KMS-11 (cell line): ENCODE measurements at regions not wholly inside any gene's neighbourhood (a gene's known extent, or its start where the extent isn't known, plus 50 kb on each side); places are given as distances from the start of the nearest gene placed in this dataset.

Source experiments
- H2AFZ ChIP-seq: fragments of 200-600 bp; sonication (generic); 2 replicates; pipeline ENCODE4 v1.6.1; 2016; ENCODE audit warnings: antibody characterized with exemption, mixed run types, low read depth
- H3K27ac ChIP-seq: fragments of 200-600 bp; sonication (generic); 2 replicates; pipeline ENCODE4 v1.6.1; 2016; ENCODE audit warnings: mild to moderate bottlenecking, mixed run types
- H3K27me3 ChIP-seq: fragments of 200-600 bp; sonication (generic); 2 replicates; pipeline ENCODE4 v1.6.1; 2017; ENCODE audit warnings: mild to moderate bottlenecking, low read depth, mixed run types, moderate library complexity; ENCODE audit not compliant: insufficient read depth
- H3K36me3 ChIP-seq: fragments of 200-600 bp; sonication (generic); 2 replicates; pipeline ENCODE4 v1.6.1; 2017; ENCODE audit warnings: mild to moderate bottlenecking, mixed run types; ENCODE audit not compliant: insufficient read depth
- H3K4me1 ChIP-seq: fragments of 200-600 bp; sonication (generic); 2 replicates; pipeline ENCODE4 v1.6.1; 2016; ENCODE audit warnings: mild to moderate bottlenecking, low read depth, mixed run types; ENCODE audit not compliant: poor library complexity, severe bottlenecking
- H3K4me2 ChIP-seq: fragments of 200-600 bp; sonication (generic); 2 replicates; pipeline ENCODE4 v1.7.0; 2016; ENCODE audit warnings: mild to moderate bottlenecking, mixed run types
- H3K4me3 ChIP-seq: fragments of 200-600 bp; sonication (generic); IDR thresholded peaks from 2 replicates; pipeline ENCODE4 v1.6.1; 2017; ENCODE audit warnings: low read depth, low read length, mixed read lengths; ENCODE audit not compliant: insufficient read depth
- H3K79me2 ChIP-seq: fragments of 200-600 bp; sonication (generic); 2 replicates; pipeline ENCODE4 v1.6.1; 2016; ENCODE audit warnings: low read depth, mixed run types; ENCODE audit not compliant: insufficient read depth
- H3K9ac ChIP-seq: fragments of 200-600 bp; sonication (generic); 2 replicates; pipeline ENCODE4 v1.6.1; 2016; ENCODE audit warnings: mild to moderate bottlenecking, mixed run types
- H4K20me1 ChIP-seq: fragments of 200-600 bp; sonication (generic); 2 replicates; pipeline ENCODE4 v1.6.1; 2016; ENCODE audit warnings: mild to moderate bottlenecking, mixed run types; ENCODE audit not compliant: insufficient read depth
- CTCF ChIP-seq: fragments of 200-600 bp; sonication (generic); conservative IDR thresholded peaks from 2 replicates; pipeline ENCODE4 v1.6.1; 2017; ENCODE audit warnings: low read depth, mild to moderate bottlenecking, antibody characterized with exemption, low read length, moderate library complexity, mixed read lengths

- Histone ChIP-seq H3K27ac (no peak overlapping the region), H3K9ac (no peak overlapping the region), H3K79me2 (no peaks in the 10 kb centered on the region), H3K4me1 (no peaks in the 10 kb centered on the region), H2AFZ (no peak overlapping the region), H4K20me1 (no peaks in the 10 kb centered on the region), H3K4me3 (no peak overlapping the region), H3K36me3 (no peaks in the 10 kb centered on the region), H3K4me2 (no peak overlapping the region), H3K27me3 (no peaks in the 10 kb centered on the region)
- no peak for TF ChIP-seq CTCF
These were observed 265.1 kb upstream of the ZNF32 start for GRCh38 chr10:43913676-43914235.

- H3K9ac ChIP-seq, result no peak overlapping the region
- H4K20me1 ChIP-seq, result no peaks in the 10 kb centered on the region
- TF ChIP-seq CTCF, result no peak
- no peak overlapping the region for H3K4me2 ChIP-seq
- H3K4me1 ChIP-seq, result no peaks in the 10 kb centered on the region
- no peaks in the 10 kb centered on the region for H3K79me2 ChIP-seq
- no peak overlapping the region for H3K4me3 ChIP-seq
- no peak overlapping the region for H3K27ac ChIP-seq
- no peaks in the 10 kb centered on the region for H3K27me3 ChIP-seq
- H3K36me3 ChIP-seq, result no peaks in the 10 kb centered on the region
- no peak overlapping the region for H2AFZ ChIP-seq
These were observed 263.8 kb upstream of the ZNF32 start for GRCh38 chr10:43912469-43912868.

- no peak for TF ChIP-seq CTCF
- no peak overlapping the region for H3K4me3 ChIP-seq
- no peaks in the 10 kb centered on the region for H4K20me1 ChIP-seq
- H3K4me1 ChIP-seq, result no peaks in the 10 kb centered on the region
- H3K4me2 ChIP-seq, result no peak overlapping the region
- H3K79me2 ChIP-seq, result no peaks in the 10 kb centered on the region
- H3K27me3 ChIP-seq, result no peaks in the 10 kb centered on the region
- H2AFZ ChIP-seq, result no peak overlapping the region
- H3K27ac ChIP-seq, result no peak overlapping the region
- H3K36me3 ChIP-seq, result no peaks in the 10 kb centered on the region
- no peak overlapping the region for H3K9ac ChIP-seq
These were observed 257.8 kb upstream of the ZNF32 start for GRCh38 chr10:43906490-43906889.

GRCh38 chr10:43905512-43906236, 257.0 kb upstream of the ZNF32 start:
- no peaks in the 10 kb centered on the region for H3K27me3 ChIP-seq
- H3K27ac ChIP-seq, result no peak overlapping the region
- H3K4me2 ChIP-seq, result no peak overlapping the region

More at GRCh38 chr10:43905512-43906236, 257.0 kb upstream of the ZNF32 start:
- H3K4me1 ChIP-seq, result no peaks in the 10 kb centered on the region
- H3K36me3 ChIP-seq, result no peaks in the 10 kb centered on the region
- TF ChIP-seq CTCF, result no peak
- no peak overlapping the region for H3K9ac ChIP-seq
- no peaks in the 10 kb centered on the region for H3K79me2 ChIP-seq
- no peaks in the 10 kb centered on the region for H4K20me1 ChIP-seq
- H3K4me3 ChIP-seq, result no peak overlapping the region
- no peak overlapping the region for H2AFZ ChIP-seq
